ENCODE measurements at regions not wholly inside any gene's neighbourhood (a gene's known extent, or its start where the extent isn't known, plus 50 kb on each side); places are given as distances from the start of the nearest gene placed in this dataset.

- TF ChIP-seq CTCF (IDR thresholded peaks at IDR 0.05; ENCODE audit: insufficient read depth, low read depth, low read length): no peak
- no peak for DNase-seq (ENCODE audit: low read depth)
- no peak overlapping the region for H3K4me3 ChIP-seq (ENCODE audit: low read depth, low read length)
Measured at GRCh38 chr1:38126970-38127369, 80.4 kb upstream of the POU3F1 start.

GRCh38 chr1:38125837-38126520 is 79.4 kb upstream of the POU3F1 start:
- no peak for TF ChIP-seq CTCF (IDR thresholded peaks at IDR 0.05; ENCODE audit: insufficient read depth, low read depth, low read length)
- no peak overlapping the region for H3K4me3 ChIP-seq (ENCODE audit: low read depth, low read length)
- DNase-seq (ENCODE audit: low read depth): no peak

GRCh38 chr1:38125016-38125415 is 78.4 kb upstream of the POU3F1 start:
- TF ChIP-seq CTCF (IDR thresholded peaks at IDR 0.05; ENCODE audit: insufficient read depth, low read depth, low read length): no peak
- DNase-seq (ENCODE audit: low read depth): no peak
- no peak overlapping the region for H3K4me3 ChIP-seq (ENCODE audit: low read depth, low read length)

- H3K4me3 ChIP-seq (ENCODE audit: low read depth, low read length): no peak overlapping the region
- no peak for DNase-seq (ENCODE audit: low read depth)
- TF ChIP-seq CTCF (IDR thresholded peaks at IDR 0.05; ENCODE audit: insufficient read depth, low read depth, low read length): no peak
Measured at GRCh38 chr1:38123356-38124135, 77.0 kb upstream of the POU3F1 start.

GRCh38 chr1:38121231-38121680 is 74.7 kb upstream of the POU3F1 start:
- TF ChIP-seq CTCF (IDR thresholded peaks at IDR 0.05; ENCODE audit: insufficient read depth, low read depth, low read length): no peak
- no peak for DNase-seq (ENCODE audit: low read depth)
- no peak overlapping the region for H3K4me3 ChIP-seq (ENCODE audit: low read depth, low read length)

- TF ChIP-seq CTCF (IDR thresholded peaks at IDR 0.05; ENCODE audit: insufficient read depth, low read depth, low read length): no peak
- DNase-seq (ENCODE audit: low read depth): no peak
- H3K4me3 ChIP-seq (ENCODE audit: low read depth, low read length): no peak overlapping the region
Measured at GRCh38 chr1:38120552-38121230, 74.1 kb upstream of the POU3F1 start.

Data from fibroblast of villous mesenchyme (primary cell).